Testis (tissue), 2 donors: ENCODE measurements at regions not wholly inside any gene's neighbourhood (a gene's known extent, or its start where the extent isn't known, plus 50 kb on each side); places are given as distances from the start of the nearest gene placed in this dataset.
"Not testable (repeated sequence)": the region's sequence is repeated elsewhere in the genome, so short reads cannot be mapped to it uniquely, and the experiment has no call there.

Source experiments
- DNase-seq: peaks from one replicate; pipeline ENCODE4 v3.0.0-alpha.2; 2019
- H3K27ac ChIP-seq, 2 donors: fragments of 200-600 bp; sonication (generic); one replicate each; pipeline ENCODE4 v1.5.1; 2019
- H3K27me3 ChIP-seq: fragments of 200-600 bp; sonication (generic); one replicate; pipeline ENCODE4 v1.5.1; 2019
- H3K36me3 ChIP-seq: fragments of 200-600 bp; sonication (generic); one replicate; pipeline ENCODE4 v1.5.1; 2017; ENCODE audit warnings: low read depth; ENCODE audit errors: missing control alignments
- H3K4me1 ChIP-seq: fragments of 200-600 bp; sonication (generic); one replicate; pipeline ENCODE4 v1.5.1; 2019
- H3K4me3 ChIP-seq, 2 donors: fragments of 200-600 bp; sonication (generic); one replicate each; pipeline ENCODE4 v1.5.1; 2017 to 2019
- H3K9me3 ChIP-seq: fragments of 200-600 bp; sonication (generic); one replicate; pipeline ENCODE4 v1.5.1; 2017
- CTCF ChIP-seq, 3 experiments: fragments of 450-650 bp in 2 of 3; fragments of 200-600 bp in 1 of 3; sonication (generic) in 1 of 3; IDR thresholded peaks; one replicate each; pipeline ENCODE4 v1.5.1; 2016 to 2019; ENCODE audit warnings: antibody characterized with exemption in 3 of 3, mild to moderate bottlenecking in 2 of 3, moderate library complexity in 1 of 3
- POLR2A ChIP-seq: fragments of 450-650 bp; IDR thresholded peaks from one replicate; pipeline ENCODE4 v1.6.1; 2017; ENCODE audit warnings: antibody characterized with exemption, mild to moderate bottlenecking, moderate library complexity
- WGBS, 2 donors: methylation state at CpG; one replicate each; pipeline ENCODE4 v1.1.5; 2018; 5-methylcytosine and 5-hydroxymethylcytosine counted together
- intact Hi-C: fragments of 100-400 bp; cut with DNase I; formaldehyde crosslinking; loops from one replicate; pipeline ENCODE4 v1.15.1; 2023; ENCODE audit warnings: low total_unique reads

GRCh38 chr16:10277597-10277996 lies 95.4 kb upstream of the GRIN2A start:
- 78 to 83% methylated on average over 18 of the region's 18 CpGs for WGBS, 2 donors
- DNase-seq, result peak; percentile 43
- TF ChIP-seq CTCF (IDR thresholded peaks at IDR 0.05) (no peak), POLR2A (no peak)
- Histone ChIP-seq H3K27ac (no peak overlapping the region), H3K4me3 (no peak overlapping the region), H3K36me3 (no peaks in the 10 kb centered on the region), H3K9me3 (no peaks in the 10 kb centered on the region), H3K27me3 (no peaks in the 10 kb centered on the region), H3K4me1 (no peaks in the 10 kb centered on the region)
- intact Hi-C loops, result no loop called here

- Histone ChIP-seq H3K9me3 (no peaks in the 10 kb centered on the region), H3K27ac (no peak overlapping the region), H3K27me3 (no peaks in the 10 kb centered on the region), H3K4me1 (no peaks in the 10 kb centered on the region), H3K36me3 (no peaks in the 10 kb centered on the region), H3K4me3 (no peak overlapping the region)
- DNase-seq, result no peak
- intact Hi-C loops, result no loop called here
- 57 to 62% methylated on average over 11 of the region's 11 CpGs for WGBS, 2 donors
- no peak for TF ChIP-seq CTCF (IDR thresholded peaks at IDR 0.05)
- TF ChIP-seq POLR2A, result no peak
These were observed 98.3 kb upstream of the GRIN2A start for GRCh38 chr16:10280262-10281170.

- Histone ChIP-seq H3K36me3 (no peaks in the 10 kb centered on the region), H3K4me3 (no peak overlapping the region), H3K27me3 (no peaks in the 10 kb centered on the region), H3K4me1 (no peaks in the 10 kb centered on the region), H3K27ac (no peak overlapping the region), H3K9me3 (no peaks in the 10 kb centered on the region)
- intact Hi-C loops, result no loop called here
- 37 to 54% methylated on average over 3 of the region's 3 CpGs for WGBS, 2 donors
- no peak for DNase-seq
- TF ChIP-seq POLR2A (no peak), CTCF (IDR thresholded peaks at IDR 0.05) (no peak)
These were observed 100.1 kb upstream of the GRIN2A start for GRCh38 chr16:10282367-10282766.

- intact Hi-C loops, DNase-seq, H3K27me3 ChIP-seq, H3K4me3 ChIP-seq, H3K36me3 ChIP-seq, H3K9me3 ChIP-seq, H3K4me1 ChIP-seq, H3K27ac ChIP-seq: not testable (repeated sequence)
- 81 to 88% methylated on average over 8 of the region's 8 CpGs for WGBS, 2 donors
These were observed 101.0 kb upstream of the GRIN2A start for GRCh38 chr16:10283246-10283645.

- H3K9me3 ChIP-seq, DNase-seq, H3K27me3 ChIP-seq, H3K27ac ChIP-seq, H3K4me1 ChIP-seq, intact Hi-C loops, H3K4me3 ChIP-seq, H3K36me3 ChIP-seq: not testable (repeated sequence)
- 94 to 98% methylated on average over 2 of the region's 2 CpGs for WGBS, 2 donors
These were observed 95.3 kb upstream of the ATF7IP2 start for GRCh38 chr16:10290467-10291105.

- H3K4me3 ChIP-seq, H3K9me3 ChIP-seq, H3K27me3 ChIP-seq, H3K4me1 ChIP-seq, H3K36me3 ChIP-seq, H3K27ac ChIP-seq, intact Hi-C loops, DNase-seq: not testable (repeated sequence)
- WGBS, 2 donors, result 98% methylated on average over 8 of the region's 9 CpGs
These were observed 93.7 kb upstream of the ATF7IP2 start for GRCh38 chr16:10292197-10292596.

GRCh38 chr16:10292976-10293375 lies 92.9 kb upstream of the ATF7IP2 start:
- H3K27ac ChIP-seq, result not testable (repeated sequence)

GRCh38 chr16:10294153-10294552 lies 91.7 kb upstream of the ATF7IP2 start:
- H3K9me3 ChIP-seq, H3K4me3 ChIP-seq, intact Hi-C loops, H3K27ac ChIP-seq, DNase-seq, H3K4me1 ChIP-seq, H3K27me3 ChIP-seq, H3K36me3 ChIP-seq: not testable (repeated sequence)
- WGBS, 2 donors, result 73 to 87% methylated on average over 3 of the region's 3 CpGs

More at GRCh38 chr16:10292976-10293375, 92.9 kb upstream of the ATF7IP2 start:
- H3K4me1 ChIP-seq, H3K4me3 ChIP-seq, DNase-seq, intact Hi-C loops, H3K9me3 ChIP-seq, H3K27me3 ChIP-seq, H3K36me3 ChIP-seq: not testable (repeated sequence)
- WGBS, 2 donors, result 82 to 85% methylated on average over 5 of the region's 5 CpGs
